Naive thymus-derived CD8-positive, alpha-beta T cell (primary cell): ENCODE measurements at regions not wholly inside any gene's neighbourhood (a gene's known extent, or its start where the extent isn't known, plus 50 kb on each side); places are given as distances from the start of the nearest gene placed in this dataset.

Experiments
- ATAC-seq, 2 donors: fragments of 150-1000 bp; cut with Tn5 transposase in 1 of 2; sonication (Bioruptor Pico), chemical (Tn5 transposase) in 1 of 2; 1 replicate in 1 of 2; 2 replicates in 1 of 2; pipeline ENCODE4 v1.10.0; 2021; ENCODE audit warnings: mild to moderate bottlenecking in 2 of 2, moderate library complexity in 2 of 2
- POLR2A ChIA-PET: fragments of 350-600 bp; sonication (Branson Sonifier 250); formaldehyde crosslinking; loops from one replicate; lab custom pipeline; 2021; ENCODE audit warnings: antibody characterized with exemption; lab: Charles Lee
- DNase-seq, 10 donors: peaks; one replicate each; pipeline versions ENCODE4 v3.0.0 to v3.0.0-alpha.2; 2020 to 2022
- H3K27ac Mint-ChIP-seq, 10 donors: one replicate each; pipeline ENCODE4 v1.8.0; 2020 to 2022; ENCODE audit warnings: mild to moderate bottlenecking in 10 of 10, mixed read lengths in 10 of 10, moderate library complexity in 4 of 10, inconsistent platforms in 1 of 10
- H3K27me3 Mint-ChIP-seq, 5 donors: one replicate each; pipeline ENCODE4 v1.8.0; 2021 to 2022; ENCODE audit warnings: mixed read lengths in 5 of 5
- H3K36me3 Mint-ChIP-seq, 3 donors: one replicate each; pipeline ENCODE4 v1.8.0; 2020 to 2022; ENCODE audit warnings: mixed read lengths in 3 of 3, mild to moderate bottlenecking in 2 of 3, inconsistent platforms in 1 of 3
- H3K4me1 Mint-ChIP-seq, 4 donors: one replicate each; pipeline ENCODE4 v1.8.0; 2021 to 2022; ENCODE audit warnings: mixed read lengths in 4 of 4
- H3K4me3 Mint-ChIP-seq, 10 donors: one replicate each; pipeline ENCODE4 v1.8.0; 2020 to 2022; ENCODE audit warnings: mild to moderate bottlenecking in 10 of 10, mixed read lengths in 10 of 10, moderate library complexity in 6 of 10, inconsistent platforms in 1 of 10
- H3K9me3 Mint-ChIP-seq, 9 donors: one replicate each; pipeline ENCODE4 v1.8.0; 2020 to 2022; ENCODE audit warnings: mixed read lengths in 9 of 9, mild to moderate bottlenecking in 3 of 9, inconsistent platforms in 1 of 9, moderate library complexity in 1 of 9

DNA sequence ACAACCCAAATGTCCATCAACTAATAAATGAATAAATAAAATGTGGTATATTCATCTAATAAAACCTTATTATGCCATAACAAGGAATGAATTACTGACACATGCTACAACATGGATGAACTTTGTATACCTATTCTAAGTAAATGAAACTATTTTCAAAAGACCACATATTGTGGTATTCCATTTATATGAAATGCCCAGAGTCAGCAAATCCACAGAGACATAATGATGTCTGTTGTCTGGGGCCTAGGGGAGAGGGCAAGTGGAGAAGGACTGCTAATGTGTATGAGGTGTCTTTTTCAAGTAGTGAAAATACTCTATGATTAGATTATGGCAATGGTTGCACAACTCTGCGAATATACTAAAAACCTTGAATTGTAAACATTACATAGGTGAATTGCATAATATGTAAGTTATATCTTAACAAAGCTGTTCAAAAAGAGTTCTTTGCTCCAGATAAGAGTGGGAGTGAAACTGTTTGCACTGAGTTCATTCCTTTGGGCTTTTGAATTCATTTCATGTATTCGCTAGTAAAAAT lies 464.2 kb downstream of the NUF2 start:
- no peaks in the 10 kb centered on the region for H3K4me1 Mint-ChIP-seq
- no peak overlapping the region for H3K27ac Mint-ChIP-seq
- ATAC-seq = no peak
- H3K36me3 Mint-ChIP-seq = no peaks in the 10 kb centered on the region
- no peak overlapping the region for H3K4me3 Mint-ChIP-seq
- no peaks in the 10 kb centered on the region for H3K27me3 Mint-ChIP-seq
- POLR2A ChIA-PET = no interaction called here
- no peak for DNase-seq
- peaks cover 0 to 12% (median 4%) of the 10 kb centered on the region in 9 donors for H3K9me3 Mint-ChIP-seq

DNA sequence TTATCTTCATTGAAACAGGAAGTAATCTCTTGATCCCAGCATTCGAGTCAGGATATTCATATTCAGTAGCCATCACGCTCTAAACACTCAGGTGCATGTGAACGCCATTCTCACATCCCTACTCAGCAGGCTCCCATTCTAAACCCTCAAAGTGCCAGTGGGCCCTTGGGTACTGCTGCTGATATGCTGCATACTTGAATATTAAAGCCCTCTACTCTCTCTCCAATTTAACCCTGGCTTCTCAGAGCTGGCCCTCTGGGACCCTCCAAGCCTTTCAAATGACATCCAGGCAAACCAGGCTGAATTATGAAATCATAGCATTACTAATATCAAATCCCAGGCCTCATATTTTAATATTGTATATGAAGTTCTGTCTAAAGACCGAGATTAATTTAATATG lies 468.2 kb downstream of the NUF2 start:
- Mint-ChIP-seq H3K4me1 (no peaks in the 10 kb centered on the region), H3K4me3 (no peak overlapping the region), H3K36me3 (peaks cover 0 to 8% (median 0%) of the 10 kb centered on the region in 3 donors), H3K27ac (no peak overlapping the region), H3K27me3 (no peaks in the 10 kb centered on the region), H3K9me3 (peaks cover 0 to 21% (median 4%) of the 10 kb centered on the region in 9 donors)
- POLR2A ChIA-PET = no interaction called here
- DNase-seq = no peak
- no peak for ATAC-seq

DNA sequence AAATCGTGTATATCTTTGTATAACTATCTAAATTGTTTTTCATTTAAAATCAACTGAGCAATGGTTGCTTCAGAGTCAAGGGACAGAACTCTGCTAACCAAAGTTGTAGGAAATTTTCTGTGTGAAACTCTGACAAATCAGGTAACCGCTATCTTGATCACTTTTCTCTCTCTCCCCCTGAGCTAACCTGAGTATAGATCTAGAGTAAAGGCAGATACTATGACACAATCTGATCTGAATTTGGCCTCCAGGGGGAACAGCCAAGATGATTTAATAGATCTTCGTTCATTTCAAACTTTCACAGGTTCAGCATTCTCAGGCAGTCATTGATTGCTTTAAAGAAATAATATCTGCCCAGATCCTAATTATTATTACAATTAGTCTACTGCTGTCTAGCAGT lies 472.8 kb downstream of the NUF2 start:
- no peak for ATAC-seq
- peaks cover 0 to 8% (median 0%) of the 10 kb centered on the region in 3 donors for H3K36me3 Mint-ChIP-seq
- no peak for DNase-seq
- no peak overlapping the region for H3K27ac Mint-ChIP-seq
- no peaks in the 10 kb centered on the region for H3K27me3 Mint-ChIP-seq
- peaks cover 4 to 29% (median 8%) of the 10 kb centered on the region in 9 donors for H3K9me3 Mint-ChIP-seq
- H3K4me1 Mint-ChIP-seq = no peaks in the 10 kb centered on the region
- POLR2A ChIA-PET = no interaction called here
- H3K4me3 Mint-ChIP-seq = no peak overlapping the region

DNA sequence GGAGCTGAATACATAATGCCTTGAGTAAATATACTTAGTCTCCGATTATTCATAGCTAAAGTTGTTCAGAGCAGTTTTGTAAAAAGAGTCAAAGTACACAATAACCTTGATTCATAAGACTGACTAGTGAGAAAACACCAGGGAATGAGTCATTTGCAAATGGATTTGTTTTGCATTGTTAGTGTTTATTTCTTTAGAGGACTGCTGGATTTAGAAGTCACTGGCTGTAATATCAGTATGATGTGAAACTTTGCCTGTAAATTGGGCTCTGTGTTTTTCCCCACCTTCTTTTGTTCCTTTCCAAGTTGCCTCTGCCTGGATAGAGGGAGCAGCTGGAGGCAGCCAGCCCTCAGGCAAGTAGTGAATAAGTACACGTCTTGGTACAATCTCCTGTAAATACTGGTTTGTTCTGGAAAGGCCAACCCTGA lies 474.7 kb downstream of the NUF2 start:
- peaks cover 6 to 33% (median 8%) of the 10 kb centered on the region in 9 donors for H3K9me3 Mint-ChIP-seq
- no peak overlapping the region for H3K4me3 Mint-ChIP-seq
- POLR2A ChIA-PET = no interaction called here
- no peaks in the 10 kb centered on the region for H3K27me3 Mint-ChIP-seq
- no peak for DNase-seq
- H3K36me3 Mint-ChIP-seq = peaks cover 0 to 8% (median 0%) of the 10 kb centered on the region in 3 donors
- no peak for ATAC-seq
- H3K27ac Mint-ChIP-seq = no peak overlapping the region
- H3K4me1 Mint-ChIP-seq = no peaks in the 10 kb centered on the region

DNA sequence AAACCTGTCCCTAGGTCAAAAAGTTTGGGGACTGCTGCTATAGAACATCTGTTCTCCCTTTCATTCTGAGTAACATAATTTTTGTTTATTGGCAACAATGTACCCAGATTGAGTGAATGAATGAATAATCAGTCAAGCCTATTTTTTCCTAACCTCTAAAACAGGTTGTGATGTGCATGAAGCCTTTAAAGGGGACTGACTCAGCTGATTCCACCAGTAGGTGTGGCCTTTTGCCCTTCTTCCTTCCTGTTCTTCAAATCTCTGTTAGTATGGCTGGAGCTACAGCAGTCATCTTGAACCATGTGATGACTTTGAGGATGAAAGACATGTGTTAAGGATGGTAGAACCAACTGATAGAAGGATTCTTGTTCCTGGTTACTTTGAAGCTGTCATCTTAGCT lies 476.1 kb downstream of the NUF2 start:
- H3K4me3 Mint-ChIP-seq = no peak overlapping the region
- H3K9me3 Mint-ChIP-seq = peaks cover 4 to 29% (median 9%) of the 10 kb centered on the region in 9 donors
- peaks cover 0 to 7% (median 0%) of the 10 kb centered on the region in 3 donors for H3K36me3 Mint-ChIP-seq
- no peak overlapping the region for H3K27ac Mint-ChIP-seq
- ATAC-seq (no peak), DNase-seq (no peak)
- no peaks in the 10 kb centered on the region for H3K4me1 Mint-ChIP-seq
- H3K27me3 Mint-ChIP-seq = peaks cover 0 to 5% (median 0%) of the 10 kb centered on the region in 5 donors
- POLR2A ChIA-PET = no interaction called here

DNA sequence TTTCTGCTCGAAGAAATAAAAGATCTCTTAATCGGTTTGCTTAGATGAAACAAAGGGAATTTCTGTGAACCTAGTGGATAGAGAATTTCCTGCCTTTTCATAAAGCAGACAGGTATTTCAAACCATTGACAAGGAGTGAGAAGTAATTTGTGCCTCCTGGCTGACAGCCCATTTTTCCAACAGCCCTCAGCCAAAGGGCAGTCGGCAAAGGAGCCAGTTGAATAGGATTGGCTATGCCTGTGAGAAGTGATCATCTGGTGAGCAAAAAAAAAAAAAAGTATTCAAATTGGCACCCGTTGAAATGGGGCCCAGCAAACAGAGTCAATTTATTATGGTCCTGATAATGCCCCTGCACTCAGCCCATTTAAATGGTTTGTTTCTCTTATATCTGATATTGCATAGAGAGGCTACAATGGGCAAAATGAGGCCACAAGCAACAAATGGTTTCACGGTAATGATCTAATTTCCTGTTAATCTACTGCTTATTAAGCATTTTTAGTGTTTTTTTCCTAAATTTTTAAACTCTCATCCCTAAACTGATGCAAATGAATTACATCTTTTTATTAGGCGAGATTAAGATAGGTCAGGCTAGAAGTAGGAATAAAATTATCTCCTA lies 477.5 kb downstream of the NUF2 start:
- Mint-ChIP-seq H3K27ac (no peak overlapping the region), H3K27me3 (peaks cover 0 to 5% (median 0%) of the 10 kb centered on the region in 5 donors), H3K4me3 (no peak overlapping the region), H3K36me3 (no peaks in the 10 kb centered on the region), H3K9me3 (peaks cover 3 to 22% (median 7%) of the 10 kb centered on the region in 9 donors), H3K4me1 (no peaks in the 10 kb centered on the region)
- no peak for ATAC-seq
- POLR2A ChIA-PET = no interaction called here
- no peak for DNase-seq

DNA sequence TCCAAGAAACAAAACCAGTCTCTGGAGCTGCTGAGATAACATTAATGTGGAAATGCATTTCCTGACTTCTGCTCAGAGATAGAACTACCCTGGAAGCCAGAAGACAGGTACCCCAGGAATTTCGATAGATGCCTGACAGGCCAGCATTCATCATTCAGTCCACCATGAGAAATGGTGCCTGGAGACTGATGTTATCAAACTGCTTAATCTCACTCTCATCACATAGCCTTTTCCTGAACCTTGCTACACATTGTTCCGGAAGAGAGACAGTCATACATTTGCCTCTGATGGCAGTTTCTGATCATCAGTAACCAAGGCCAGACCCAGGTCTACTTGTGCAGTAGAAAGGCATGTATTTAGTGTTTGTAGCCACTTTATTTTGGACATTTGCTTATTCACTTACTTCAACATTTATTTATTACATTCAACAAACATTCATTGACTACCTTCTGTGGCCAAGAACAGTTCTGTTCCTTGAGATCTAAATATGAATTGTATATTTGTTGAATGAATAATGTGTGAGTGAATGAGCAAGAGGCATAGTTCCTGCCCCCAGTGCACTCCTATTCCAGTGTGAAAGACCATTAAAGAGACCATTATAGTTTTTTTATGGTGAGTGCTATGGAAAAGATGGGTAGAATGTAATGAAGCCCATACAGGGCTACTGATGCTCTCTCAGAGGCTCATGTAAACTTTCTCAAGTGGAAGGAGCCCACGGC lies 485.7 kb downstream of the NUF2 start:
- H3K27ac Mint-ChIP-seq = no peak overlapping the region
- H3K36me3 Mint-ChIP-seq = no peaks in the 10 kb centered on the region
- H3K27me3 Mint-ChIP-seq = peaks cover 0 to 3% (median 0%) of the 10 kb centered on the region in 5 donors
- DNase-seq (no peak), ATAC-seq (no peak)
- no peaks in the 10 kb centered on the region for H3K4me1 Mint-ChIP-seq
- POLR2A ChIA-PET = no interaction called here
- no peak overlapping the region for H3K4me3 Mint-ChIP-seq
- H3K9me3 Mint-ChIP-seq = peaks cover 0 to 9% (median 0%) of the 10 kb centered on the region in 9 donors

DNA sequence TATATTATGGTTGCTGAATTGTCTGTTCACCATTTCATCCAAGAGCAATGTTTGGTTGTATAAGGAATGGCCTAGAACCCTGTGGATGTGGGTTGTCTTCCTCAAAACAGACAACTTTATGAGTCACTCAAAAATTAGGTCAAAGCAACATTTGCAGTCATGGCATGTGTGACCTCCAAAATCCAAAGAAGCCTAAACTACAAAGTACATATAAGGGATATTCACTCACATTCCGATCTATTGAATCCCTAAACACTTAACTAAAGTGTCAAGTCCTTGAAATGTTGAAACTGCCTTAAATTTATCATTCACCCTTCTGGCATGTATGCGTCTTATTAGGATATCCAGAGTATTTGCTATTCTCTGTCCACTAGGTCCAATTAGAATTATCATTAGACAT lies 491.5 kb downstream of the NUF2 start:
- H3K36me3 Mint-ChIP-seq = no peaks in the 10 kb centered on the region
- DNase-seq (no peak), ATAC-seq (no peak)
- no peak overlapping the region for H3K27ac Mint-ChIP-seq
- no peak overlapping the region for H3K4me3 Mint-ChIP-seq
- no peaks in the 10 kb centered on the region for H3K4me1 Mint-ChIP-seq
- H3K9me3 Mint-ChIP-seq = peaks cover 0 to 18% (median 4%) of the 10 kb centered on the region in 9 donors
- no peaks in the 10 kb centered on the region for H3K27me3 Mint-ChIP-seq
- POLR2A ChIA-PET = no interaction called here

DNA sequence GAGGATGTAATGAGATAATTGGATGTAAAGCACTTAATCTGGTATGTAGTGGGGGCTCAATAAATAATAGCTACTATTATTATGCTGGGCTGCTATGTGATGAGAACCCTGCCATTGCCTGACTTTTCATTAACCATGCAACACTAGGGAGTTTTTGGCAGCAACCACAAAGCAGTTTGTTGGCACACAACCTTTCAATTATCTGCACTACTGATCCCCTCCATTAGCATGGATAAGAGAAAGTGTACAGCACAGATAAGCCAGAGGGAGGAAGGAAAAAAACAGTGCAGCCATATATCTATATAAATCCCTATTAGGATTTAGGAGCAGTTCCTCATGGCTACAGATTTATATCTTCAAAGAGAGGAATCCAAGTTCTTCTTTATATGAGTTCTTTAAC lies 498.5 kb downstream of the NUF2 start:
- no peaks in the 10 kb centered on the region for H3K36me3 Mint-ChIP-seq
- H3K27me3 Mint-ChIP-seq = no peaks in the 10 kb centered on the region
- POLR2A ChIA-PET = no interaction called here
- H3K4me3 Mint-ChIP-seq = no peak overlapping the region
- DNase-seq = no peak
- no peak for ATAC-seq
- no peak overlapping the region for H3K27ac Mint-ChIP-seq
- H3K9me3 Mint-ChIP-seq = peaks cover 0 to 17% (median 5%) of the 10 kb centered on the region in 9 donors
- H3K4me1 Mint-ChIP-seq = no peaks in the 10 kb centered on the region

DNA sequence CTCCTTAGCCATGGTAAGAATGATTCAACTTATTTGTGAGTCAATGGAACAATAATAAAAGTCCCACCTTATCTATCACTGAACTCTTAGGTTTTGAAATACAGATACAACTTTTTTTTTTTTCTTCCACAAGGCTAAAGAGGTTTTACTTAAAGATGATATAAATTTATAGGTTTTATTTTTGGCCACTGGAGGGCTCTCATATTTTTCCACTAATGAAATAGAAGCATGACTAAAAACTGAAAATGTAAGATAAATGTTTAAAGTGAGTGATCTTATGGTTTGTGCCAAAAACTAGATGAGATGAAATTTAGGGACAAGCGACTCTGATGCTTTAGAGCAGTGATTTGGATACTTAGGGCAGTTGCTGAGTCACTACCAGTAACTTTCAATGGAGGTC lies 499.0 kb downstream of the NUF2 start:
- Mint-ChIP-seq H3K36me3 (no peaks in the 10 kb centered on the region), H3K27ac (no peak overlapping the region), H3K27me3 (no peaks in the 10 kb centered on the region), H3K4me3 (no peak overlapping the region), H3K9me3 (peaks cover 0 to 17% (median 2%) of the 10 kb centered on the region in 9 donors), H3K4me1 (no peaks in the 10 kb centered on the region)
- DNase-seq (no peak), ATAC-seq (no peak)
- POLR2A ChIA-PET = no interaction called here

DNA sequence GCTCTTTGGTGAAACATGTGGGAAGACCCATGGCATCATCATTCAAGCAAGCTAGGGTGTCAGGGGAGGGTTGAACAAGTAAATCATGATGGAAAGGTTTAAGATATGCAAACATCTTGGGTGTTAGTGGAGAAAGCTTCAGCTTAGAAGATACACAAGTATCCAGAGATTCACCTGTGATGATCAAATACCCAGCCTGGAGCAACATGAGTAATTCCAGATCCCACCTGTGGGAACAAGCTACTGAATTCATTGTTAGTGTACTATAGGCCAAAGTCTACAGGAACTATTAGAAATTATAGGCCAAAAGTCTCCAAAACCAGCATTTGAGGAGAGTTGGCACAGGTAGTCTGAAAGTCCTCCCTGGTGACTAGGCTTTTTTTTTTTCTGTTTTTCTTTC lies 499.9 kb downstream of the NUF2 start:
- no peak overlapping the region for H3K27ac Mint-ChIP-seq
- no peaks in the 10 kb centered on the region for H3K4me1 Mint-ChIP-seq
- no peaks in the 10 kb centered on the region for H3K36me3 Mint-ChIP-seq
- no peak overlapping the region for H3K4me3 Mint-ChIP-seq
- peaks cover 0 to 17% (median 2%) of the 10 kb centered on the region in 9 donors for H3K9me3 Mint-ChIP-seq
- no peak for DNase-seq
- POLR2A ChIA-PET = no interaction called here
- no peak for ATAC-seq
- no peaks in the 10 kb centered on the region for H3K27me3 Mint-ChIP-seq

DNA sequence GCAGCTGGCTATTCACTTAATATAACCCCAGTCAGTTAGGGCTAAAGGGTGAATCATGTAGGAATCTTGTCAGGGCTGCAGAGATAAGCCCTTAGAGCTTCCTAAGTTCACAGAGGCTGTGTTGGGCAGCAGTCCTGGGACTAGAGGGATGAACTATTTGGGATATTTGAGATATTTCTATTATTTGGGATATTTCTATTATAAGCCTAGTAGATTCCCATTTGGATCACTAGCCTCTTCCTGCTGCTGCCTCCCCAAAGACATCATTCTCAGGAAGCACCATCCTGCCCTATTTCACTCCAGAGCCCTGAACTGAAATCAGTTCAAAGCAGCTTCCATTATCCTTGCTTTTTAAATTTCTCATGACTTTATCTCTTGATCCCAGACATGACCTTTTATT lies 501.3 kb downstream of the NUF2 start:
- Mint-ChIP-seq H3K4me1 (no peaks in the 10 kb centered on the region), H3K27ac (no peak overlapping the region), H3K27me3 (no peaks in the 10 kb centered on the region), H3K4me3 (no peak overlapping the region), H3K9me3 (peaks cover 0 to 17% (median 2%) of the 10 kb centered on the region in 9 donors), H3K36me3 (no peaks in the 10 kb centered on the region)
- POLR2A ChIA-PET = no interaction called here
- ATAC-seq (no peak), DNase-seq (no peak)

DNA sequence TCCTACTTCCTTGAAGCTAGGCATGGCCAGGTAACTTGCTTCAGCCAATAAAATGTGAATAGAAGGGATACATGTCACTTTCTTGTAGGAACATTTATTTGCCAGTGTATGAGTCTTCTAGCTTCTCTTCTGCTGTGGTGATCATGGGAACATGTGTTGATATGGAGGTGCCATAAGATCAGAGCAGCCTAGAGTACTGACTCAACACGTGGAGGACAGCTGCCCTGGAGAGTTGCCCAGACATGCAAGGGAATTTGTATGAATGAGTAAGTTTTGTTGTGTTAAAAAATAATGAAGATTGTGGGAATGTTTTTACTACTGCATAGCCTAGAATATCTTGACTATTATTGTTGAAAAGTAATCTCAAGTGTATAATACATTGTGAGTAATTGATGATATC lies 502.3 kb downstream of the NUF2 start:
- H3K9me3 Mint-ChIP-seq = peaks cover 0 to 17% (median 2%) of the 10 kb centered on the region in 9 donors
- no peaks in the 10 kb centered on the region for H3K36me3 Mint-ChIP-seq
- POLR2A ChIA-PET = no interaction called here
- H3K27ac Mint-ChIP-seq = no peak overlapping the region
- ATAC-seq (no peak), DNase-seq (no peak)
- H3K4me3 Mint-ChIP-seq = no peak overlapping the region
- no peaks in the 10 kb centered on the region for H3K4me1 Mint-ChIP-seq
- no peaks in the 10 kb centered on the region for H3K27me3 Mint-ChIP-seq
